ENCODE measurements at regions not wholly inside any gene's neighbourhood (a gene's known extent, or its start where the extent isn't known, plus 50 kb on each side); places are given as distances from the start of the nearest gene placed in this dataset.

DNA sequence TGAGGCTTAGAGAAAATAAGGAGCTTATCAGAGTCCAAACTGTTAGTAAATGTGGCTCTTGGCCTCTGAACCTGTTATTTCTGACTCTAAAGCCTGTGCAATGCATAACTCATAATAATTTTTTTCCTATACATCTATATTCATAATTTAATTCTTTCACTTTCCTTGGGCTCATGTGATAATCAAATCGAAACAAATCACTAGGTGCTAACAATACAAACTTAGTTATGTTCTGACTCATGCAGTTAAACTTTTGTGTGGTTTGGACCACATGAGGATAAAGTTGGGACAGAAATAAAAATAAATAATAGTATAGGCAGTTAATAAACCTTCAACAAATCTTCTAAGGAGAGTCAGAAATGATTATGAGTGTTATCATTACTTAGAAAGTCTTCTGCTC lies 1629.0 kb downstream of the OLFM4 start:
- no peak for DNase-seq
- Histone ChIP-seq H3K4me3 (no peak overlapping the region), H3K27me3 (replicated peaks in 1 of 7) (no peaks in the 10 kb centered on the region), H3K9me3 (peaks cover 0 to 34% (median 14%) of the 10 kb centered on the region in 8 donors), H3K4me1 (no peaks in the 10 kb centered on the region), H3K27ac (no peak overlapping the region), H3K36me3 (no peaks in the 10 kb centered on the region)
- TF ChIP-seq POLR2AphosphoS5 (IDR thresholded peaks at IDR 0.05): no peak
- TF ChIP-seq POLR2A (IDR thresholded peaks at IDR 0.05): no peak
- TF ChIP-seq, protein P1, sequence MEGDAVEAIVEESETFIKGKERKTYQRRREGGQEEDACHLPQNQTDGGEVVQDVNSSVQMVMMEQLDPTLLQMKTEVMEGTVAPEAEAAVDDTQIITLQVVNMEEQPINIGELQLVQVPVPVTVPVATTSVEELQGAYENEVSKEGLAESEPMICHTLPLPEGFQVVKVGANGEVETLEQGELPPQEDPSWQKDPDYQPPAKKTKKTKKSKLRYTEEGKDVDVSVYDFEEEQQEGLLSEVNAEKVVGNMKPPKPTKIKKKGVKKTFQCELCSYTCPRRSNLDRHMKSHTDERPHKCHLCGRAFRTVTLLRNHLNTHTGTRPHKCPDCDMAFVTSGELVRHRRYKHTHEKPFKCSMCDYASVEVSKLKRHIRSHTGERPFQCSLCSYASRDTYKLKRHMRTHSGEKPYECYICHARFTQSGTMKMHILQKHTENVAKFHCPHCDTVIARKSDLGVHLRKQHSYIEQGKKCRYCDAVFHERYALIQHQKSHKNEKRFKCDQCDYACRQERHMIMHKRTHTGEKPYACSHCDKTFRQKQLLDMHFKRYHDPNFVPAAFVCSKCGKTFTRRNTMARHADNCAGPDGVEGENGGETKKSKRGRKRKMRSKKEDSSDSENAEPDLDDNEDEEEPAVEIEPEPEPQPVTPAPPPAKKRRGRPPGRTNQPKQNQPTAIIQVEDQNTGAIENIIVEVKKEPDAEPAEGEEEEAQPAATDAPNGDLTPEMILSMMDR (IDR thresholded peaks at IDR 0.05 in 8 of 11, conservative IDR thresholded peaks at IDR 0.05 in 3 of 11): no peak
- 62 to 85% (median 71%) methylated on average over 1 of the region's 1 CpG for WGBS, 5 donors
- intact Hi-C loops (cut with DNase I; ENCODE audit: low total_unique reads): no loop called here

DNA sequence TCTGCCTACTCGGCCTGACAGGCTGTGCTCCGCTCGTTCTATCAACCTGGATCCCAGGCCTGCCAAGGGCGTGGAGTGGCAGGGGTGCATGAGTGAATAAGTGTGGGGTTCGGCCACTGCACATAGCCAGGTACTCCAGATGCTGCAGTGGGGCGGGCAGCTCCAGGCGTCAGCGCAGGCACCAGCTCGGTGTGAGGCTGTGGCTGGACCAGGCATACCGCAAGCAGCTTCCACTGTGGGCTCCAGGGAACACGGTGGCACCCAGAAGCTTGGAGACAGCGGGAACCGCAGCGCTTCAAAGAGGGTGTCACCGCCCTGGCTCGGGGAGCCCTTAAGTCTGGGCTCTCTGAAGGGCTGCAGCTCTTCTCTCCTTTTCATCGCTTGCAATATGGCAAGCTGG lies 1630.2 kb downstream of the OLFM4 start:
- no peak overlapping the region for H3K27ac ChIP-seq
- no peaks in the 10 kb centered on the region for H3K4me1 ChIP-seq
- WGBS, 5 donors: 89 to 93% (median 93%) methylated on average over 16 to 17 of the region's 17 CpGs
- intact Hi-C loops (cut with DNase I; ENCODE audit: low total_unique reads): no loop called here
- no peaks in the 10 kb centered on the region for H3K27me3 ChIP-seq (replicated peaks in 1 of 7)
- H3K4me3 ChIP-seq: no peak overlapping the region
- no peak for DNase-seq
- no peaks in the 10 kb centered on the region for H3K36me3 ChIP-seq
- H3K9me3 ChIP-seq: peaks cover 0 to 34% (median 14%) of the 10 kb centered on the region in 8 donors
- TF ChIP-seq POLR2A (IDR thresholded peaks at IDR 0.05) (no peak), POLR2AphosphoS5 (IDR thresholded peaks at IDR 0.05) (no peak)
- TF ChIP-seq, protein P1 (IDR thresholded peaks at IDR 0.05 in 8 of 11, conservative IDR thresholded peaks at IDR 0.05 in 3 of 11): no peak

DNA sequence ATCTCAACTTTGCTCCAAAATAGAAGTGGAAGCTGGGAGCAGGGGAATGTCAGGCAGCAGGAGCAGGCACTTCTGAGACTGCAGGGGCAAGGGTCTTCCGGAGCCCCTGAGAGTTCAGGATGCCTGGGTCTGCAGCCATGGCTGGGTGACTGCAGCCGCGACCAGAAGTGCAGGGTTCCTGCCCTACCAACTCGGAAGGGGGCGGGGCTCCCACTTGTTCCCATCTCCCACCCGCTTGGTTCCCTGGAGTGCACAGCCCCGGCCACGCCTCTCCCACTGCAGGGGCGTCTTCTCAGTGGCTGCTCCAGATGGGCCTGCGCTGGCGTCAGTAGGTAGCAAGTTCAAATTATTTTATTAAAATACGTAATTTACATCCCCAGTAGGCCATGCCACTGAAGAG lies 1631.7 kb downstream of the OLFM4 start:
- 88 to 96% (median 93%) methylated on average over 12 of the region's 12 CpGs for WGBS, 5 donors
- Histone ChIP-seq H3K9me3 (peaks cover 0 to 34% (median 14%) of the 10 kb centered on the region in 8 donors), H3K36me3 (no peaks in the 10 kb centered on the region), H3K27me3 (replicated peaks in 1 of 7) (no peaks in the 10 kb centered on the region), H3K4me1 (no peaks in the 10 kb centered on the region), H3K4me3 (no peak overlapping the region), H3K27ac (no peak overlapping the region)
- intact Hi-C loops (cut with DNase I; ENCODE audit: low total_unique reads): no loop called here
- no peak for TF ChIP-seq POLR2A (IDR thresholded peaks at IDR 0.05)
- no peak for TF ChIP-seq POLR2AphosphoS5 (IDR thresholded peaks at IDR 0.05)
- TF ChIP-seq, protein P1 (IDR thresholded peaks at IDR 0.05 in 8 of 11, conservative IDR thresholded peaks at IDR 0.05 in 3 of 11): no peak
- no peak for DNase-seq

DNA sequence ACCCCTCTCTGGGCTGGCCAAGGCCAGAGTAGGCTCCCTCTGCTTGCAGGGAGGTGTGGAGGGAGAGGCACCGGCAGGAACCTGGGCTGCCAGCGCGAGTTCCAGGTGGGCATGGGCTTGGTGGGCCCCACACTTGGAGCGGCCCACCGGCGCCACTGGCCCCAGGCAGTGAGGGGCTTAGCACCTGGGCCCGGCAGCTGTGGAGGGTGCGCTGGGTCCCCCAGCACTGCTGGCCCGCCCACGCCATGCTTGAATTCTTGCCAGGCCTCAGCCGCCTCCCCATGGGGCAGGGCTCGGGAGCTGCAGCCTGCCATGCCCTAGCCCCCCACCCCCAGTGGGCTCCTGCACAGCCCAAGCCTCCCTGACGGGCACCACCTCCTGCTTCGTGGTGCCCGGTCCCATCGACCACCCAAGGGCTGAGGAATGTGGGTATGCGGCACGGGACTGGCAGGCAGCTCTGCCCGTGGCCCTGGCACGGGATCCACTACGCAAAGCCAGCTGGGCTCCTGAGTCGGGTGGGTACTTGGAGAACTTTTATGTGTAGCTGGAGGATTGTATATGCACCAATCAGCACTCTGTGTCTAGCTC lies 1648.0 kb downstream of the OLFM4 start:
- intact Hi-C loops (cut with DNase I; ENCODE audit: low total_unique reads): no loop called here
- Histone ChIP-seq H3K27me3 (replicated peaks in 1 of 7) (no peaks in the 10 kb centered on the region), H3K27ac (no peak overlapping the region), H3K4me1 (no peaks in the 10 kb centered on the region), H3K4me3 (no peak overlapping the region), H3K9me3 (peaks cover 0 to 48% (median 15%) of the 10 kb centered on the region in 8 donors), H3K36me3 (no peaks in the 10 kb centered on the region)
- TF ChIP-seq, protein P1 (IDR thresholded peaks at IDR 0.05 in 8 of 11, conservative IDR thresholded peaks at IDR 0.05 in 3 of 11): no peak
- TF ChIP-seq POLR2A (IDR thresholded peaks at IDR 0.05) (no peak), POLR2AphosphoS5 (IDR thresholded peaks at IDR 0.05) (no peak)
- 86 to 97% (median 94%) methylated on average over 8 to 22 of the region's 22 CpGs for WGBS, 5 donors
- no peak for DNase-seq

Measured in spleen (tissue), 11 donors.